ENCODE measurements at regions not wholly inside any gene's neighbourhood (a gene's known extent, or its start where the extent isn't known, plus 50 kb on each side); places are given as distances from the start of the nearest gene placed in this dataset.

DNA sequence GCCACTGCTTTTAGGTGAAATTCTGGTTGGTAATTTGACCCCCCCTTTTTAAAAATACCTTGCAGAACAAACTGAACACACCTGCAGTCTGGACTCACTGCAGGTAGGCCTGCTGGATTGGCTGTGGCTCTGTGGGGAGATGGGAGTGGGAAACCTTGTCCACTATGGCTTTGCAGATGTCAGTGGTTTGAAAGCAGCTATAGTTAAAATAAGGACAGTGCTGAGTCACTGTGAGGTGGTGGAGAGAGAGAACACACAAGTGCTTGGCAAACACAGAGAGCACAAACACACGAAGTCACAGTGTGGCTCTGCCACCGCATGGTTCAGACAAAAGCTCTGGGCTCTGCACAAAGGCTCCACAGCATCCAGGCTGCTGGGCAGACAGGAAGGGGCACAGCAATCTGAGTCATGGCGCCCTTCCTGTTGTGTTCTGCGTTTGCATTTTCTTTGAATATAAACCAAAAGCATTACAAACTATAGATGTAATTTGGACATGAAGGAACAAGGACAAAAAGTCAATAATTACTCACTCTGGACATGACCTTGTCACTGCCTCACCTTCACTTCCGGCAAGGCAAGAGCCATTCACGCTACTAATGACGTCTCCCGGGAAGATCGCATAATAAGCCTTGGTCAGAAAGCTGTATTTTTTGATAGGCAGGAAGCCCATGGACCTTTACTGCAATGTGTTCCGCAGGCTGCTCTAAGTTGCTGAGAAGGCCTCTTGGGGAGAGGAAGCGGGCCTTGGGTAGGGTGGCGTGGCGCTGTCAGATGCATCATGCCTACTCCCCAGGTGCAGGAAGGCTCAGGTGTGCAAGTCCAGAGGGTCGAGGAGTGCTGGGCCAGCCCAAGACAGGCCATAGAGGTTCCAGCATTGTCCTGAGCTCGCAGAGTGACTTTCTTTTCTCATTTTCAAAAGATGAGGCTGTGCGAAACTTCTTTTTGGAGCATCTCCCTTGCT is 60.1 kb upstream of the MED9 start:
- FAIRE-seq, result no peak

DNA sequence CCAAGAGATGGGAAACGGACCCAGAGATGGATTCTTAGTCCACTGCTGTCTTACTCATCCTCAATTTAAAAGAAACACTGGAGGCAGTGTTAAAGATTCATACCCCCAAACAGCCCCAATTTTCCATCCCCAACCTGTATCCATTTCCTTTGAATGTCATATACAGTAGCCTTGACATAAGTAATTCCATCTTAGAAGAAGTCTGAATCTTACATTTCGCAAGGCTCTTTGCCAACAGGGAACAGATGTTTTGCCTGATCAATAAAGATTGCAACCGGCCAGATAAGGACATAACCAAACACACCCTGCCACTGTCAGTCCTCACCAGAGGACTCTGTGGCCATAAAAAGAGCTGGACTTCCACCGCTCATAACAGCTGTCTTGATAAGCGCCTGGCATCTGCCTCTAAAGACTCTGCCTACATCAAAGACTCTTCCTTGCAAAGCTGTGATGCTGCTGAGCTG is 59.0 kb upstream of the MED9 start:
- FAIRE-seq (no peak), DNase-seq (ENCODE audit: low spot score in 2 of 2) (no peak)

More for the DNA sequence above, 60.1 kb upstream of the MED9 start:
- peak in 1 of 2 donors; percentile 42 for DNase-seq (ENCODE audit: low spot score in 2 of 2)

DNA sequence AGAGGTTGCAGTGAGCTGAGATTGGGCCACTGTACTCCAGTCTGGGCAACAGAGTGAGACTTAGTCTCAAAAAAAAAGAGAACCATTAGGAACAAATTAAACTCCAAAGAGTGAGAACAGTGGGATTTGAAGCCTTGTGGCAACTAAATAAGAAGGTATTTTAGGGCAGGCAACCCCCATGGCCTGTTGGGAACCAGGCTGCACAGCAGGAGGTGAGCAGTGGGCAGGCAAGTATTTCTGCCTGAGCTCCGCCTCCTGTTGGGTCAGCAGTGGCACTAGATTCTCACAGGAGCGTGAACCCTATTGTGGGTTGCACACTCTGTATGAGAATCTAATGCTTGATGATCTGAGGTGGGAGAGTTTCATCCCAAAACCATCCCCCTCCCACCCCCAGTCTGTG is 57.6 kb upstream of the MED9 start:
- FAIRE-seq (no peak), DNase-seq (ENCODE audit: low spot score in 2 of 2) (no peak)

DNA sequence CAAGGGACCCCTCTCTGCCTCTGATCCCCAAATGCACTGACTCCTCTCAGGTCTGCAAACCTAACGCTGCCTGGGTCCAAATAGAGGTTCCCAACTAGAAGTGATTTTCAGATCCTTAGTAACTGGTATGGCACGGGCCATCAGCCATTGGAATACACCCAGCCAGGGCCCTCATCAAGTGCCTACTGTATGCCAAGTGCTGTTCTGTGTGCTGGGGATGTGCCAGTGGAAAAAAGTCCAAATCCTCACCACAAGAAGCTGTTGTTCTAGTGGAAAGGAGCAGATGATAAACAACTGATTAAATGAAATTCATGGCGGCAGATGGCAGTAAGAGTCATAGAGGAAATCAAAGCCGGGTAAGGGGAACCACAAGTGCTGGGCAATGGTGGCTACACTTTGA is 57.2 kb upstream of the MED9 start:
- FAIRE-seq (no peak), DNase-seq (ENCODE audit: low spot score in 2 of 2) (peak in 1 of 2 donors; percentile 54)

DNA sequence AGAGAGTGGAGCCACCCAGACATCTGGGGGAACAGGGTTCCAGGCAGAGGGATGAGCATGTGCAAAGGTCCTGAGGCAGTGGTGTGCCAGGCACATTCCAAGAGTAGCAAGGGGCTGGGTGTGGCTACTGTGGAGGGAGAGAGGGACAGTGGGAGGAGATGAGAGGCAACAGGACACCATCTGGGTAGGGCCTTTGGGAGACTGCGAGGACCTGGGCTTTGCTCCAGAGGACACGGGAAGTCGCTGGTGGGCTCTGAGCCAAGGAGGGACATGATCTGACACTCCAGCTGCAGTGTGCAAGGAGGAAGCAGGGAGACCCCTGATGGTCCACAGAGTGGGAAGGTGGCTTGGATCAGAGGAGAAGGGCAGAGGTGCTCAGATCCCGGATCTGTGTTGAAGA is 56.7 kb upstream of the MED9 start:
- DNase-seq (ENCODE audit: low spot score in 2 of 2), result no peak
- FAIRE-seq, result no peak

DNA sequence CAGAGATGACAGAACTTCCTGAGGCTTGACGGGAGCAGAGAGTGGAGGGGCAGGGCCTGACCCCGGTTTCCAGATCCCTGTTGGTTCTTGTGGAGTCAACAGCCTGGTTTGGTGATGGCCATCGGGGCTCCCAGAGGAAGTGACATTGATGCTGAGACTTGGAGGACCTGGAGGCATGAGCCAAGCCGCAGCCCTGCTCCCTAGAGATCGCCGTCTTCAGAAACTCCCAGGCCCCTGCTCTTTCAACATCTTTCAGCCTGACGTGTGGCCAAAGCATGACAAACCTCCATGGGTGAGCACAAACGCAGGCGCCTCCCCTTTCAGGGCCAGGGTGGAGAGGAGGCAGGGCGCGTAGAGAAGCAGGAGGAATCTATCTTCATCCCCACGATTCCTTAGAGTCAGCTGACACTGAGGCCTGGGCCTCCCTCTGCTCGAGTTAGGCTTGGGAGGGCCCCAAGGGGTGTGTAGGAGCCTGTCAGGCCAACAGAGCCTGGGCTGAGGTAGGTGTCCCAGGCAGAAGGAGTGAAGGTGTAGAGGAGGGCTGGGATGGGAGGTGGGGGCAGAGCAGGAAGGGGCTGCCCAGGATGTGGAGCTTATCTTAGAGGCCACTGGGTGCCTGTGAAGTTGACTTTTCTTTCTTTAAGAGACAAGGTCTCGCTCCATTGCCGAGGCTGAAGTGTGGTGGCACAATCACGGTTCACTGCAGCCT is 56.1 kb upstream of the MED9 start:
- no peak for FAIRE-seq
- DNase-seq (ENCODE audit: low spot score in 2 of 2), result no peak

DNA sequence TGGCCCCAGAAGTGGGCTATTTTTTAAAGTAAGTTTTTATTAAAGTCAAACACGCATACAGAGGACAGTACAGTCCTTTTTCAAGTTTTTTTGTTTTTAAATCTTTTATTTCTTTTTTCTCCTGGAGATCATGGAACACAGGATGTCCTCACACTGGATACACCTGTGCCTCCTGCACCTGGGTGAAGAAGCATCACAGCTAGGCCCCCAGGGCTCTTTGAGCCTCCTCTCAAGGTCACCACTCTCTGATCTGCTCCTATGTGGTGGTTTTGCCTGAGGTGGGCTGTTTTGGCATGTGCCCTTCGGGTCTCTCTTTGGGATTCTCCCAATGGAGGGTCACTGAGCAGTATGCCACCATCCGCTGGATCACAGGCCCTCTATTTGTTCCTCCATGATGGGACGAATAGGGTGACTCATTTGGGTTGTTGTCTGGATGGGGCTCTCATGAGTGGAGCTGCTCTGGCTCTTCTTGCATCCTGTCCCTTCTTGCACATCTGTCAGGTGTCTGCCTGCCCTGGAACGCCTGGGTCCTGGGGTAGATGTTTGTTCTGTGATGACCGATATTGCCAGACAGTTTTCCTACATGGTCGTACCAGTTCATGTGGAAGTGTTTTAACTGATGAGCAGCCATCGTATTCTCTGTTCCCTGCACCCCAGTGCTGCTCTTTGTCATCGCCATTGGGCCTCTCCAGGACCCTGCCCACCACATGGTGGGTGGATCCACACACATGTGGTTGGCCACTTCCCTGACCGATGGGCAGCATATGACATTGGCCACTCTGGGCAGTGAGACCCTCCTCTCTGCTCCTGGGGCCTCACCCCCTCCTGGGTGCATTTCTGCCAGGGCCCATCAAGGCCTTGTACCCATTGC is 55.2 kb upstream of the MED9 start:
- no peak for DNase-seq (ENCODE audit: low spot score in 2 of 2)
- no peak for FAIRE-seq

DNA sequence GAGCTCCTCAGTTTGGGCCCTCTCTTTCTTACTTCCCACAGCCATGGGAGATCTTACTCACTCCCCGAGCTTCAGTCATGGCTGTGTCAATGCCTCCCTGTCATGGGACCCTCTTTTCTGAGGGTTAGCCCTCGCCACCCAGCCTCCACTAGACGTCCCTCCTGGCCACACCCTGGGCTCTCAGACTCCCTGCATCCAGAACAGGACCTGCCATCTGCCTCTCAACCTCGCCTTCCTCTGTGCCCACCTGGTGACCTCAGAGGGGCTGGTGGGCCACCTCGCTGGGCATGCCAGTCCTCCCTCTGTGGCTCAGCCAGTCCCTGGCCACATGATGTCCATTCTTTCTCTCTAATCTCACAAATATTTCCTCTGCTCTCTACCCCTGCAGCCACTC is 54.6 kb upstream of the MED9 start:
- no peak for DNase-seq (ENCODE audit: low spot score in 2 of 2)
- FAIRE-seq, result no peak

DNA sequence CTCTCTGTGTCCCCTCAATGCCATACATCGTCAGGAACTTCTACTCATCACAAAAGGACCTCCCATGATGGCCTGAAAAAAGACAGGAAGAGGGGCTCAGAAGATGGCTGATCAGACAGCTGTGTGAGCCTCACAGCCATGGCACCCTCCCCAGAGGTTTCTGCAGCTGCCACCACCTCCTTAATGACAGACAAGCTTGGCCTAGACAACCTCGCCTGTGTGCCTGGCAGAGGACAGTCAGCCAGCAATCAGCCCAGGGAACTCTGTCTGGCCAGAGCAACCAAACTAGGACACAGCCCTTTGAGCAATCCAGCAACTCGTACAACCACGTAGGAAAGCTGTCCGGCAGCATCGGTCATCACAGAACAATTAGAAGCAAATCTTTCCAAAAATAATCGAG is 54.2 kb upstream of the MED9 start:
- DNase-seq (ENCODE audit: low spot score in 2 of 2) (no peak), FAIRE-seq (no peak)

DNA sequence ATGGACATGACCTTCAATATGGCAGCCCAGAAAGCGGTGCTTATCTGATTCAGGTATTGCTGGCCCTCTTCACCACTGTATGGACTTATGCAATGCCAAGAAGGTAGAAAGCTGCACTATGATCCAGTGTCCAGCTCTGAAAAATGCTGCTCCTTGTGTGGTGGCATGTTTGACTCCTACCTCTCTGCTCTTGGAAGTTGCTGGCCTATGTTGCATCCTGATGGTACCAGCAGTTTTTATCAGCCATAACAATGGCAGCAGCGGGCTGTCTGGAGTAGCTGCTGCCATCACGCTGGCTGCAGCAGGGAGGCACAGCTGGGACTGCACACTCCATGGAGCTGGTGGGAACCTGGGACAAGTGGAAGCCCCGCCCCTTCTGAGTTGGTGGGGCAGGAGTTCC is 53.1 kb upstream of the MED9 start:
- no peak for FAIRE-seq
- no peak for DNase-seq (ENCODE audit: low spot score in 2 of 2)

DNA sequence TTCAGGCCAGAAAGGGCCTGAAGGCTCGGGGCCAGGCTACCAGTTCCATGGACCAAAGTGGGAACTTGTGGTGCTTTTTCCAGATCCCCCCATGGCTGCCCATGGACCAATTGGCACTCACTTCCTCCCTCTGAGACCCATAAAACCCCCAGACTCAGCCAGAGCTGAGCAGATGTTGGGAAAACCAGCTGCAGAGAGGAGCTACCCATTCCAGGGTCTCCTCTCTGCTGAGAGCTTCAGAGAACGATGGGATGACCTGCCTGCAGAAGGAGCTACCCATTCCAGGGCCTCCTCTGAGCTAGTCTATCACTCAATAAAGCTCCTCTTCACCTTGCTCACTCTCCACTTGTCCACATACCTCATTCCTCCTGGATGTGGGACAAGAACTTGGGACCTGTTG is 52.2 kb upstream of the MED9 start:
- FAIRE-seq (no peak), DNase-seq (ENCODE audit: low spot score in 2 of 2) (no peak)

DNA sequence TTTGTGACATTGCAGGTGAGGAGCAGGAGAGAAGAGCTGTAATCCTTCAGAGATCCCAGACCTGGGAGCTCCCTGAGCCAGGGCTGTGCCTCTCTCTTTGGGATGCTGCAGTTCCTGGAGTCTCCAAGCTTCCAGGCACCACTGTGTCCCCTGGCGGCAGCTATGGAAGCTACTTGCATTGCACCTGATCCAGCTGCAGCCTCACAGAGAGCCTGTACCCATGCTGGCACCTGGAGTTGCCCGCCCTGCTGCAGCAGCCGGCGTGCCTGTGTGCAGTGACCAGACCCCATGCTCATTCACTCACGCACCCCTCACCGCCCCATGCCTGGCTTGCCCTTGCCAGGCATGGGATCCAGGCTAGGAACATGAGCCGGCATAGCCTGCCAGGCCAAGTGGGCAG is 51.8 kb upstream of the MED9 start:
- no peak for FAIRE-seq
- no peak for DNase-seq (ENCODE audit: low spot score in 2 of 2)

DNA sequence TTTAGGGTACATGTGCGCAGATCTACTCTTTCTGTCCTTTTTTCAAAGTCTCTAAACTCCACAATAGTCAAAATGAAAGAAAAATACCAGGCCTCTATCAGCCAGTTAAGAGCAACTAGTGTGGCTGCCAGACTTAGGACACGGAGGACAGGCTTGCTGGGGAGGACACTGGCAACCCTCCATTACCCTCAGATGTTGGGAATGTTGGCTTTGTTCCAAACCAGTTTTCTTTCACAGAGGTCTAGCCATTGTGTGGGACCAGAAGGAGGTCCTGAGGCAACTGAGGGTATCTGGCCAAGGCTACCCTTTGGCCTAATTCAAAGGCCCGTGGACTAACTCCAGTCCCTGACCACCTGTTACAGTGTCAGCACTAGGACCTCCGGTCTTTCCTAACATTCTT is 51.2 kb upstream of the MED9 start:
- no peak for FAIRE-seq
- DNase-seq (ENCODE audit: low spot score in 2 of 2), result no peak

DNA sequence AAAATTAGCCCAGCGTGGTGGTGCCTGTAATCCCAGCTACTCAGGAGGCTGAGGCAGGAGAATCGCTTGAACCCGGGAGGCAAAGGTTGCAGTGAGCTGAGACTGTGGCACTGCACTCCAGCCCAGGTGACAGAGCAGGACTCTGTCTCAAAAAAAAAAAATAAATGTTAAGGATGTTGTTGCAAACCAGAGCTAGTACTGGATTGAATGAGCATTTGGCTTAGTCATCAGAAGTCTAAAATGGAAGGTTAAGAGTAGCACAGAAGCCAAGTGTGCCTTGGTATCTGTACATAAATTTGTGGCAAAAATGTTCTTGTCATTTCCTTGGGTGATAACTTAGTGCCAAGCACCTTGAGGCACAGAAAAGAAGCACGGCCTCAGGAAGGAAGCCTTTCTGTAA is 50.6 kb upstream of the MED9 start:
- FAIRE-seq (no peak), DNase-seq (ENCODE audit: low spot score in 2 of 2) (no peak)
